ENCODE measurements at regions not wholly inside any gene's neighbourhood (a gene's known extent, or its start where the extent isn't known, plus 50 kb on each side); places are given as distances from the start of the nearest gene placed in this dataset.
"Not testable (repeated sequence)": the region's sequence is repeated elsewhere in the genome, so short reads cannot be mapped to it uniquely, and the experiment has no call there.

DNA sequence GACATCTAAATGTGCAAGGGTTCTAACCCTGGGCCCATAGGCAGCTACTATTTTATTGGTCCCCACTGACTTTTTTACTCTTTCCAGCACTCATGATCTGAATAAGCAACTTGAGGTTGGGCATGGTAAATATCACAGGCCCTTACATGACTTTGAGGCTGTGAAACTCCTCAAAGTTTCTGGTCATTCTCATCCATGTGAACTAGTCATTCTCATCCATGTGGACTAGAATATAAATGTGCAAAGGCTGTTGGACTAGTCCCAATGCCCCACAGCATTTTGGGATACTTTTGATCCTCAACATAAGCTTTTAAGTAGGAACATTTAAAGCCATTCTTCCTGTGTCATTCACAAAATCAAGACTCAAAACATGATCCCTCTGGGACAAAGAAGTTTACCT lies 290.7 kb upstream of the PPARGC1A start (continued):
- TF ChIP-seq ZBTB43 (CRISPR knock-in tag; IDR thresholded peaks at IDR 0.05) (no peak), NR3C1 (CRISPR knock-in tag; conservative IDR thresholded peaks at IDR 0.05; ENCODE audit: low read depth) (no peak), ZNF317 (CRISPR knock-in tag; IDR thresholded peaks at IDR 0.05; ENCODE audit: borderline replicate concordance, low read depth) (no peak), EMX1 (CRISPR knock-in tag; IDR thresholded peaks at IDR 0.05) (no peak), FOXP1 (CRISPR knock-in tag; IDR thresholded peaks at IDR 0.05; ENCODE audit: borderline replicate concordance) (no peak), ZBTB21 (CRISPR knock-in tag; IDR thresholded peaks at IDR 0.05; ENCODE audit: borderline replicate concordance) (no peak), NR1H2 (CRISPR knock-in tag; IDR thresholded peaks at IDR 0.05) (no peak), NFYB (CRISPR knock-in tag; conservative IDR thresholded peaks at IDR 0.05; ENCODE audit: low read depth) (no peak), ZNF416 (CRISPR knock-in tag; IDR thresholded peaks at IDR 0.05) (no peak), ZNF512 (CRISPR knock-in tag; IDR thresholded peaks at IDR 0.05; ENCODE audit: borderline replicate concordance) (no peak), ESRRA (CRISPR knock-in tag; IDR thresholded peaks at IDR 0.05; ENCODE audit: borderline replicate concordance) (no peak), CREM (CRISPR knock-in tag; IDR thresholded peaks at IDR 0.05) (no peak)
- TF ChIP-seq, protein P1, sequence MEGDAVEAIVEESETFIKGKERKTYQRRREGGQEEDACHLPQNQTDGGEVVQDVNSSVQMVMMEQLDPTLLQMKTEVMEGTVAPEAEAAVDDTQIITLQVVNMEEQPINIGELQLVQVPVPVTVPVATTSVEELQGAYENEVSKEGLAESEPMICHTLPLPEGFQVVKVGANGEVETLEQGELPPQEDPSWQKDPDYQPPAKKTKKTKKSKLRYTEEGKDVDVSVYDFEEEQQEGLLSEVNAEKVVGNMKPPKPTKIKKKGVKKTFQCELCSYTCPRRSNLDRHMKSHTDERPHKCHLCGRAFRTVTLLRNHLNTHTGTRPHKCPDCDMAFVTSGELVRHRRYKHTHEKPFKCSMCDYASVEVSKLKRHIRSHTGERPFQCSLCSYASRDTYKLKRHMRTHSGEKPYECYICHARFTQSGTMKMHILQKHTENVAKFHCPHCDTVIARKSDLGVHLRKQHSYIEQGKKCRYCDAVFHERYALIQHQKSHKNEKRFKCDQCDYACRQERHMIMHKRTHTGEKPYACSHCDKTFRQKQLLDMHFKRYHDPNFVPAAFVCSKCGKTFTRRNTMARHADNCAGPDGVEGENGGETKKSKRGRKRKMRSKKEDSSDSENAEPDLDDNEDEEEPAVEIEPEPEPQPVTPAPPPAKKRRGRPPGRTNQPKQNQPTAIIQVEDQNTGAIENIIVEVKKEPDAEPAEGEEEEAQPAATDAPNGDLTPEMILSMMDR (IDR thresholded peaks at IDR 0.05), result no peak
- TF ChIP-seq, protein P2, sequence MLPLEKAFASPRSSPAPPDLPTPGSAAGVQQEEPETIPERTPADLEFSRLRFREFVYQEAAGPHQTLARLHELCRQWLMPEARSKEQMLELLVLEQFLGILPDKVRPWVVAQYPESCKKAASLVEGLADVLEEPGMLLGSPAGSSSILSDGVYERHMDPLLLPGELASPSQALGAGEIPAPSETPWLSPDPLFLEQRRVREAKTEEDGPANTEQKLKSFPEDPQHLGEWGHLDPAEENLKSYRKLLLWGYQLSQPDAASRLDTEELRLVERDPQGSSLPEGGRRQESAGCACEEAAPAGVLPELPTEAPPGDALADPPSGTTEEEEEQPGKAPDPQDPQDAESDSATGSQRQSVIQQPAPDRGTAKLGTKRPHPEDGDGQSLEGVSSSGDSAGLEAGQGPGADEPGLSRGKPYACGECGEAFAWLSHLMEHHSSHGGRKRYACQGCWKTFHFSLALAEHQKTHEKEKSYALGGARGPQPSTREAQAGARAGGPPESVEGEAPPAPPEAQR (CRISPR knock-in tag; IDR thresholded peaks at IDR 0.05), result no peak

DNA sequence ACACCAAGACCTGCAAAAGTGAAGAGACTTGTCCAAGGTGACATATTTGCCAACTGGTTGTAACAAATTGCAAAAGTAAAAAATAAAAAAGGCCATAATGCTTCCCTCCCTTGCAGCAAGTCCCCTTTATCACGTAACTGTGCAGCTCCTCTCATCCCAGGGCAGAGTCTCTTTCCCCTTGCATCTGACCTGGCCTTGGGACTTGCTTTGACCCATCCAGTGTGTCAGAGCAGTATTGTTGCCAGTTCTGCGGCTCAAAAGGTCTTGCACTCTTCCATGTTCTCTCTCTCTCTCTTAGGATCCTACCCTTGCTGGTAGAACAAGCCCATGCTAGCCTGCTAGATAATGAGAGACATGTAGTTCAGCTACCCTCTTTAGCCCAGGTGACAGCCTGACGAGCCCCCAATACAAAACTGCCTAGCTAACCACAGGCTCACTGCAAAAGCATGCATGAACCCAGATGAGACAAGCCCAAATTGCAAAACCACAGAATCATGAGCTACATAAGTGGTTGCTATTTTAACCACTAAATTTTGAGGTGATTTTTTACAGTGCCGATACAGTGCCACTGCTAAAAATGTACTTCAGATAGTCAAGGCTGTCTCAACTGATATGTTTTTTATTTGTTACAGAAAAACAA lies 289.5 kb upstream of the PPARGC1A start:
- CTCF ChIA-PET, result no interaction called here
- H3K27me3 Mint-ChIP-seq (ENCODE audit: low read depth), result no peaks in the 10 kb centered on the region
- H3K27ac Mint-ChIP-seq, result no peak overlapping the region
- POLR2A ChIA-PET, result no interaction called here
- DNase-seq (ENCODE audit: low spot score), result no peak
- H3K4me1 Mint-ChIP-seq, result peaks cover 7% of the 10 kb centered on the region
- H3K9me3 Mint-ChIP-seq, result peaks cover 3% of the 10 kb centered on the region
- ATAC-seq, result no peak
- H3K4me3 Mint-ChIP-seq, result no peak overlapping the region
- TF ChIP-seq AR (CRISPR knock-in tag; IDR thresholded peaks at IDR 0.05) (no peak), ZNF425 (CRISPR knock-in tag; conservative IDR thresholded peaks at IDR 0.05) (no peak), ZNF121 (CRISPR knock-in tag; IDR thresholded peaks at IDR 0.05) (no peak), NFE2L1 (CRISPR knock-in tag; IDR thresholded peaks at IDR 0.05) (no peak), SMAD3 (CRISPR knock-in tag; IDR thresholded peaks at IDR 0.05; ENCODE audit: borderline replicate concordance) (no peak), ZBTB21 (CRISPR knock-in tag; IDR thresholded peaks at IDR 0.05; ENCODE audit: borderline replicate concordance) (no peak), NFYB (CRISPR knock-in tag; conservative IDR thresholded peaks at IDR 0.05; ENCODE audit: low read depth) (no peak)
- H3K36me3 Mint-ChIP-seq, result 0 out of 2 replicates have a peak, but pooled peaks cover 2% of the 10 kb centered on the region

GRCh38 chr4:24177443-24177842 lies 287.6 kb upstream of the PPARGC1A start:
- H3K36me3 Mint-ChIP-seq; ATAC-seq; DNase-seq (ENCODE audit: low spot score); H3K9me3 Mint-ChIP-seq; H3K27ac Mint-ChIP-seq; H3K4me3 Mint-ChIP-seq; CTCF ChIA-PET; H3K27me3 Mint-ChIP-seq (ENCODE audit: low read depth); POLR2A ChIA-PET: not testable (repeated sequence)
- H3K4me1 Mint-ChIP-seq, result peaks cover 11% of the 10 kb centered on the region
